Aorta (tissue), 5 donors: ENCODE measurements at regions not wholly inside any gene's neighbourhood (a gene's known extent, or its start where the extent isn't known, plus 50 kb on each side); places are given as distances from the start of the nearest gene placed in this dataset.

Experiments used
- ATAC-seq: fragments of 200-7000 bp; cut with Tn5 transposase; one replicate; pipeline ENCODE4 v1.9.1; 2022; ENCODE audit warnings: moderate library complexity; ENCODE audit not compliant: low FRiP score
- DNase-seq, 2 donors: peaks; one replicate each; pipeline ENCODE4 v3.0.0-alpha.2; 2020
- H3K27ac ChIP-seq, 2 donors: one replicate each; pipeline ENCODE4 v1.5.1; 2013; ENCODE audit warnings: low read length in 2 of 2, mild to moderate bottlenecking in 2 of 2, moderate library complexity in 2 of 2, control low read depth in 1 of 2, inconsistent platforms in 1 of 2, low read depth in 1 of 2
- H3K27me3 ChIP-seq, 2 donors: one replicate each; pipeline ENCODE4 v1.6.1; 2013; ENCODE audit warnings: control low read depth in 1 of 2, low read length in 1 of 2, mild to moderate bottlenecking in 1 of 2, moderate library complexity in 1 of 2; ENCODE audit not compliant: insufficient read depth in 2 of 2, control insufficient read depth in 1 of 2
- H3K36me3 ChIP-seq, 2 donors: one replicate each; pipeline ENCODE4 v1.6.1; 2013; ENCODE audit warnings: control low read depth in 1 of 2, low read length in 1 of 2, mild to moderate bottlenecking in 1 of 2; ENCODE audit not compliant: insufficient read depth in 2 of 2, control insufficient read depth in 1 of 2
- H3K4me1 ChIP-seq, 2 donors: one replicate each; pipeline ENCODE4 v1.6.1; 2013; ENCODE audit warnings: low read length in 2 of 2, control low read depth in 1 of 2, mild to moderate bottlenecking in 1 of 2, moderate library complexity in 1 of 2; ENCODE audit not compliant: insufficient read depth in 2 of 2, control insufficient read depth in 1 of 2
- H3K4me3 ChIP-seq, 2 donors: one replicate each; pipeline ENCODE4 v1.5.1; 2013; ENCODE audit warnings: low read length in 2 of 2, control low read depth in 1 of 2, mild to moderate bottlenecking in 1 of 2
- H3K9me3 ChIP-seq: one replicate; pipeline ENCODE4 v1.6.1; 2013; ENCODE audit warnings: mild to moderate bottlenecking, low read length; ENCODE audit not compliant: control insufficient read depth
- WGBS, 2 donors: extraction: QIAGEN DNeasy Blood & Tissue Kit; methylation state at CpG; one replicate each; pipeline ENCODE4 v1.1.7; 2013; 5-methylcytosine and 5-hydroxymethylcytosine counted together
- intact Hi-C, 2 donors: fragments of 100-400 bp; cut with DNase I; formaldehyde crosslinking; loops; one replicate each; pipeline versions ENCODE4 v1.14.2 to v1.15.0; 2022
- donor health status: healthy with polysubstance abuse.
- donor health status: Bipolar disorder and iron deficiency.
- donor health status: DM: no; HTN: no; CAD: no.
- donor health status: DM: no; HTN: no; CAD: no.
- donor health status: DM: yes; HTN: yes; CAD: no.

DNA sequence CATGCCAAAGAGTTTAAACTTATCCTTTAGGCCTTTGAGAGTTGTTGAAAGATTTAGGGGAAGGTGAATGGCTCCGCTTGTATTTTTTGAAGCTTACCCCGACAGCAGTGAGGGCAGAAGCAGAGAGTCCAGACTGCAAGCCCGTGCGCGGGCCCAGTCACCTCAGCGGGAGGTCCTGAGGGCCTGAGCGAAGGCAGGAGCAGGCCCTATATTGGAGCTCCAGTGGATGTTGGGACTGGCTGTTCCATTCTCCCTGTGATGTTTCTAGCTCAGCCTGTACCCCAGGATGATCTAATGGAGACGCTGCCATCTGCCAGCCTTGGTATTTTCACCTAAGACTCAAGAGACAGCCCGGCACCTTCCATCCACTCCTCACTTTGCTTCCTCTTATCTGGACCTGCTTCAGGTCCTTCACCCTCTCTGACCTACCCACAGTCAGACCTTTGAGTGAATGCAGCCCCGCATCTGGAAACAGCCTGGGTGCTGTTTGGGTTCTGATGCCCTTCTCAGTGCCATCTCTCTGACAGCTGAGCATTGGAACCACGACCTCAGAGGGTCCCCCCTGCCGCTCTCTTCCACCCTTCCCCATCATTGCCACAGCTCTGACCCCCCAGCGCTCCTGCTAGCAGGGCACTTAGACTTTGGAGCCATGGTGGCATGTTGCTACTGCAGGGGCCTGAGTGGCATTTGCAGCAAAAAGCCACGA, 628.2 kb upstream of the CADM1 start:
- no peak overlapping the region for H3K27ac ChIP-seq
- ATAC-seq (no peak), DNase-seq (no peak)
- no peaks in the 10 kb centered on the region for H3K27me3 ChIP-seq
- intact Hi-C loops, result no loop called here
- H3K4me3 ChIP-seq, result no peak overlapping the region
- 87% methylated on average over 14 of the region's 14 CpGs for WGBS, 2 donors
- H3K4me1 ChIP-seq, result no peaks in the 10 kb centered on the region
- no peaks in the 10 kb centered on the region for H3K9me3 ChIP-seq
- H3K36me3 ChIP-seq, result no peaks in the 10 kb centered on the region

DNA sequence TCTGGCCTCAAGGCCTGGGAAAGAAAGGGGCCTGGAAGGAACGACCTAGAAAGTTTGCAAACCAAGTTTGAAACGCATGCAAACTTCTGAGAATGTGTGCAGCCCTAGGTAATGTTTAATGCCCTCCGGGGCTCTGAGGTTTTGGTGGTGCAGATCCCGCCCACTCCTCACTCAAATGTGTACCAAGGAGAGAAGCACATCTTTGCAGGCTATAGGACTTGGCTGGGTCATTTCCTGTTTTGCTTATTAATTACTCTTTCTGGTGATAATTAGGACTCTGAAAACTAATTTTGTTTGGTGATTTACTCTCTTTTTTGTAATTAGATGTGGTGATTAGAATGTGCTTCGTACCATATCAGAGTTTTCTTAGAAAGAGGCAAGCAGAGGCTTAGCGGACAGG, 625.9 kb upstream of the CADM1 start:
- Histone ChIP-seq H3K27me3 (no peaks in the 10 kb centered on the region), H3K27ac (no peak overlapping the region), H3K4me3 (no peak overlapping the region), H3K4me1 (no peaks in the 10 kb centered on the region), H3K9me3 (no peaks in the 10 kb centered on the region), H3K36me3 (no peaks in the 10 kb centered on the region)
- 43 to 54% methylated on average over 6 of the region's 6 CpGs for WGBS, 2 donors
- no peak for ATAC-seq
- intact Hi-C loops, result no loop called here
- no peak for DNase-seq

DNA sequence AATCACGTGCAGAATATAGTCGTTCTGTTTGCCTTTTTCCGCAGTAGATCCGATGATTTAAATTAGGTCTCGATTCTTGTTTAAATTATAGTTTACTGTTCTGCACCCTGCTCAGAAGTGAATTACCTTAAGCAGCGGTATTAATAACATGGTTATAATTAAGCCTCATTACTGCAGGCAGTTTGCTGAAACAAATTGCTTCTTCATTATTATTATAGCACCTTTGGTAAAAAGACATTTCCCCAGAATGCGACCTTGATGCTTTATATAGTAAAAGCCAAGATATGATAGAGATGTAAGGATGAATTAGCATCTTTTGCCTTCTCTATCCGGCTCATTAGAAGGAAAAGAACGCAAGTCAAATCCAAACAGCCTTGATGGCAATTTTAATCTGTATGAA, 625.2 kb upstream of the CADM1 start:
- DNase-seq (no peak), ATAC-seq (no peak)
- Histone ChIP-seq H3K27me3 (no peaks in the 10 kb centered on the region), H3K27ac (no peak overlapping the region), H3K36me3 (no peaks in the 10 kb centered on the region), H3K4me1 (no peaks in the 10 kb centered on the region), H3K9me3 (no peaks in the 10 kb centered on the region), H3K4me3 (no peak overlapping the region)
- WGBS, 2 donors, result 83 to 88% methylated on average over 9 of the region's 9 CpGs
- intact Hi-C loops, result no loop called here

- Histone ChIP-seq H3K9me3 (no peaks in the 10 kb centered on the region), H3K27me3 (no peaks in the 10 kb centered on the region), H3K4me3 (no peak overlapping the region), H3K36me3 (no peaks in the 10 kb centered on the region), H3K27ac (no peak overlapping the region), H3K4me1 (no peaks in the 10 kb centered on the region)
- no peak for DNase-seq
- no peak for ATAC-seq
- WGBS, 2 donors, result 85 to 93% methylated on average over 3 of the region's 3 CpGs
- intact Hi-C loops, result no loop called here
Observed at GRCh38 chr11:116126562-116126961, 622.3 kb upstream of the CADM1 start.

DNA sequence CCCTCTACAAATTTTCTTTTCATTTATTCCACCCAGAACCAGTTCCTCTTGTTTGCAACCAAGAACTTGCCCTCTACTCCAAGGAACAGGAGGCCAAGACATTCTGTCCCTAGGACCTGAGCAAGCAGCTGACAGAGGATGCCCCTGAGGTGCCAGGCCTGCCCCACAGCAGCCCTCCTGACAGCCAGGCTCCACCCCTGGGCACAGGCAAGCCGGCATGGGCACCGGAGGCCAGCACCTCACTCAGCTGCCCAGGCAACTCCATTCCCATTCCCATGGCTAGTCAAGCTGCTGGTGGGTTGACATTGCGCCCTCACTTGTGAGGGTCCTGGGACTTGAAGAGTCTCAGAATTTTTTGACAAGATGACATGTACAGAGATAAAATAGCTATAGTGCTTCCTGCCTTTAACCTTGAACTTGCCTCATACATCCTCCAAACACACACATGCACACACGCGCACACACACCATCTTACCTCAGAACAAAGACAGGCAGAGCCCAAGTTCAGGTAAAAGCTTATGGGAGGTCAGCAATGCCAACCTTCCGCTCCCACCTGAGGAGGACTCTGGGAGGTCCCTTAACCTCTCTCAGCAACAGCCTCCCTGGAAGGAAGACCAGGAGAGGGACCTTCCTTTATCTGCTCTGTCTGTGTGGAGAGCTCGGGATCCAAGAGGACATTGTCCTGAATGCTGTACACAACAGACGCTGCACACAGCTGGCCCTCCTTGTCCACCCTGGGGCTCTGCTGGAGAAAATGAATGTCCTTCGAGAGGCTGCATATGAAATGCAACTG, 620.9 kb upstream of the CADM1 start:
- no peaks in the 10 kb centered on the region for H3K4me1 ChIP-seq
- no peak overlapping the region for H3K27ac ChIP-seq
- 88 to 89% methylated on average over 9 of the region's 9 CpGs for WGBS, 2 donors
- no peaks in the 10 kb centered on the region for H3K27me3 ChIP-seq
- H3K36me3 ChIP-seq, result no peaks in the 10 kb centered on the region
- DNase-seq, result no peak
- no peaks in the 10 kb centered on the region for H3K9me3 ChIP-seq
- no peak overlapping the region for H3K4me3 ChIP-seq
- intact Hi-C loops, result no loop called here
- ATAC-seq, result no peak

DNA sequence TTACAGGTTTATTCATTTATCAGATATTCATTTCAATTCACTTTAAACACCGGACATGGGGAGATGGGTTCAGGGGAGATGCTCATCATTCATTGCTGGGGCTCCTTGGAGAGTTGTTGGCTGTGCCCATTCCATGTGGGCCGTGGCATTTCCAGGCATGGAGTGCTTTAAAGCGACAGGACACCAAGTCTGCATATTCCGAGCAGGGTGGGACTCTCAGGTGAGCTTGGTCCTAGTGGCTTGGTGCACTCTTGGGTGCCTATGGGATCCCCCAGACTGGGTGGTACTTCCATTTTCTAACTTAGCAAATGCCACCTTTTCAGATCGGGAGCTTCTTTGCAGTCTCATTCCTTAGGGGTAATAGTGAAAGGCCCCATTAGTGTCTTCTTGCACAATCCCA, 619.5 kb upstream of the CADM1 start:
- WGBS, 2 donors, result 81 to 89% methylated on average over 5 of the region's 5 CpGs
- DNase-seq (no peak), ATAC-seq (no peak)
- H3K9me3 ChIP-seq, result no peaks in the 10 kb centered on the region
- no peaks in the 10 kb centered on the region for H3K36me3 ChIP-seq
- H3K4me1 ChIP-seq, result no peaks in the 10 kb centered on the region
- intact Hi-C loops, result no loop called here
- H3K27ac ChIP-seq, result no peak overlapping the region
- no peak overlapping the region for H3K4me3 ChIP-seq
- no peaks in the 10 kb centered on the region for H3K27me3 ChIP-seq

DNA sequence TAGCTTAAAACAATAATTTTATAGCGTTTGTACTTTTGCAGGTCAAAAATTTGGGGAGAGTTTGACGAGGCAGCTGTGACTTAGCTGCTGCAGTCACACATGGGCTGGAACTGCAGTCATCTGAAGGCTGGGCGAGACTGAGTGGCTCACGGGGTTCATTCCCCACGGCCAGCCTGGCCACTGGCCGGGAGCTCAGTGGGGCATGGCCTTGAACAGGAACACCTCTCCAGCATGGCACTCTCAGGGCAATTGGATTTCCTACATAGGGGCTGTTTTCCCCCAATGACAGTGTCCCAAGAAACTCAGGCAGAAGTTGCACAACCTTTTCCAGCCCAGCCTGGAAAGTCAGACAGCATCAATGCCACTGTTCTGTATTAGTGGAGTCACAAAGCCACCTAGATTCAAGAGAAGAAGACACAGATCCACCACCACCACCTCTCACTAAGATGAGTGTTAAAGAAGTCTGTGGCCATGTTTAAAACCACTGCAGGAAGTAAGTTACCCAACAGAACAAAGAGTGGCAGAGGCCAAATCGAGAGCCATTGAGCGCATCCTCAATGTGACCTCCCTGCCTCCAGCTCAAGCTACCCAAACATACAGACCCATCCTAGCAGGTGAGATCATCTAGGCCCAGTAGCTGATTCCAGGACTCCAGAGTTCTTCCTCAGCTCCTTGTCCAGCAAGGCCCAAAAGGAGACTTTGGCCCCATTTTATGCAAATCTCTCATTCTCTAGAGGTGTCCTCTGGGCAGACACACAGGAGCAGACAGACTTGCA, 618.7 kb upstream of the CADM1 start:
- Histone ChIP-seq H3K27ac (no peak overlapping the region), H3K4me1 (no peaks in the 10 kb centered on the region), H3K27me3 (no peaks in the 10 kb centered on the region), H3K36me3 (no peaks in the 10 kb centered on the region), H3K4me3 (no peak overlapping the region), H3K9me3 (no peaks in the 10 kb centered on the region)
- no peak for DNase-seq
- WGBS, 2 donors, result 71 to 81% methylated on average over 8 of the region's 8 CpGs
- intact Hi-C loops, result no loop called here
- ATAC-seq, result no peak

GRCh38 chr11:116119158-116119557, 614.9 kb upstream of the CADM1 start:
- no peak for ATAC-seq
- no peaks in the 10 kb centered on the region for H3K27me3 ChIP-seq
- no peak overlapping the region for H3K27ac ChIP-seq
- no peaks in the 10 kb centered on the region for H3K4me1 ChIP-seq
- H3K9me3 ChIP-seq, result peaks cover 3% of the 10 kb centered on the region
- WGBS, 2 donors, result 86 to 91% methylated on average over 11 of the region's 11 CpGs
- no peaks in the 10 kb centered on the region for H3K36me3 ChIP-seq
- no peak overlapping the region for H3K4me3 ChIP-seq
- DNase-seq, result no peak
- intact Hi-C loops, result no loop called here
